ENCODE measurements at regions not wholly inside any gene's neighbourhood (a gene's known extent, or its start where the extent isn't known, plus 50 kb on each side); places are given as distances from the start of the nearest gene placed in this dataset.

DNA sequence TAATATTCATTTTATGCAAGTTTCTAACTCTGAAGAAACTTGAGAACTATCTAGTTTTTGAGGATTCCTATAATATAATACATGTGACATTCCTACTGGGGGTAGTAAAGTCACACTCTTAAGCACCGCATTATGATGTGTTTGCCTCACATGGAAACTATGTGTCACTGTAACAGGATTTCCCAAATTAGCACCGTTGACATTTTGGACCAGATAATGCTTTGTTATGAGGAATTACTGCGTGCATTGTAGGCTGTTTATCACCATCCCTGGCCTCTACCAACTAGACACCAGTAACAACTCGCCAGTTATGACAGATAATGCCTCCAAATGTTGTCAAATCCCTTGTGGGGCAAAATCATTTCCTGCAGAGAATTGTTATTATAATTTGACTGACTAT is 267.8 kb downstream of the RAP2B start:
- DNase-seq, result peak; percentile 40
- Histone ChIP-seq H3K4me1 (ENCODE audit: control insufficient read depth, insufficient read depth, low read length) (no peaks in the 10 kb centered on the region), H3K4me3 (ENCODE audit: low read length) (no peak overlapping the region), H3K27ac (ENCODE audit: low read length) (no peak overlapping the region), H3K27me3 (ENCODE audit: control insufficient read depth, insufficient read depth, low read length) (no peaks in the 10 kb centered on the region), H3K36me3 (ENCODE audit: control insufficient read depth, insufficient read depth, low read length) (no peaks in the 10 kb centered on the region), H3K9me3 (replicated peaks; ENCODE audit: control insufficient read depth, low read depth, low read length) (no peaks in the 10 kb centered on the region)
- no CpG with 5 or more reads among the region's 4 CpGs for WGBS (ENCODE audit: insufficient coverage)

DNA sequence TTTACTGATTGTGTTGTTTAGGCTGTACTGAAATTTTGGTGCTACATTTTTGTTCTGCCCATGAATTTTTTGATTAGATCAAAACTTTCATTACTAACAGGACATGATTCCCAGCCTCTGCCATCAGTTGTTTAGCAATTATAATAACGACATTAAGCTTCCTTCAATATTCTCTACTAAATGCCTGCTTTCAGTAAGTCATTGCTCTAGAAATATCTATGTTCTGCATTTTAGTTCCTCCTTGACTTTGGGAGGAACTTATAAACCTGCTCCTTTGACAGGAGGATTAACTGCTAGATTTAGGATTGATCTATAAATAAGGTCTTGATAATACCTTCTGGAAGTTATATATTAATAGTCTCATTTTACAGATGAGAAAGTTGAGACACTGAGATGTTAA is 269.1 kb downstream of the RAP2B start:
- H3K36me3 ChIP-seq (ENCODE audit: control insufficient read depth, insufficient read depth, low read length), result no peaks in the 10 kb centered on the region
- no peak overlapping the region for H3K4me3 ChIP-seq (ENCODE audit: low read length)
- no peaks in the 10 kb centered on the region for H3K4me1 ChIP-seq (ENCODE audit: control insufficient read depth, insufficient read depth, low read length)
- no peaks in the 10 kb centered on the region for H3K9me3 ChIP-seq (replicated peaks; ENCODE audit: control insufficient read depth, low read depth, low read length)
- WGBS (ENCODE audit: insufficient coverage), result no CpG with 5 or more reads among the region's 1 CpG
- no peak for DNase-seq
- no peaks in the 10 kb centered on the region for H3K27me3 ChIP-seq (ENCODE audit: control insufficient read depth, insufficient read depth, low read length)
- H3K27ac ChIP-seq (ENCODE audit: low read length), result no peak overlapping the region

DNA sequence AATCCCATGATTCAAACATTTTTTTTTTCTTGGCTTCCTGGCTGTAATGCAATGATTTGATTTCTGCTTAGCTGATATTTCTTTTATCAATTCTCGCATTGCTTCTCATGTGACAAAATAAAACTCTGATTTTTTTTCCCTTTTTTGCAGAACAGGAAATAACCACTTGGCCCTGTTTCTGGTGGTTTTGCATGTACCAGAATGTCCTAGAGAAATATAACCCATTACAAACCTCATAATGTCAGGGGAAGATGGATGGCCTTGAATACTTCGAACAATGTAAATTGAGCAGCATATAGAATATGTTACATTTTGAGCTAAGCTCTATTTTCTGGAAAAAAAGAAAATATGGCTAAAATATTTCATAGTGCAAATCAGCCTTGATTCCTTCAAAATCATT is 275.6 kb downstream of the RAP2B start:
- no peaks in the 10 kb centered on the region for H3K27me3 ChIP-seq (ENCODE audit: control insufficient read depth, insufficient read depth, low read length)
- H3K4me1 ChIP-seq (ENCODE audit: control insufficient read depth, insufficient read depth, low read length), result no peaks in the 10 kb centered on the region
- no CpG with 5 or more reads among the region's 2 CpGs for WGBS (ENCODE audit: insufficient coverage)
- no peak overlapping the region for H3K4me3 ChIP-seq (ENCODE audit: low read length)
- H3K27ac ChIP-seq (ENCODE audit: low read length), result no peak overlapping the region
- no peaks in the 10 kb centered on the region for H3K36me3 ChIP-seq (ENCODE audit: control insufficient read depth, insufficient read depth, low read length)
- DNase-seq, result no peak
- H3K9me3 ChIP-seq (replicated peaks; ENCODE audit: control insufficient read depth, low read depth, low read length), result no peaks in the 10 kb centered on the region

DNA sequence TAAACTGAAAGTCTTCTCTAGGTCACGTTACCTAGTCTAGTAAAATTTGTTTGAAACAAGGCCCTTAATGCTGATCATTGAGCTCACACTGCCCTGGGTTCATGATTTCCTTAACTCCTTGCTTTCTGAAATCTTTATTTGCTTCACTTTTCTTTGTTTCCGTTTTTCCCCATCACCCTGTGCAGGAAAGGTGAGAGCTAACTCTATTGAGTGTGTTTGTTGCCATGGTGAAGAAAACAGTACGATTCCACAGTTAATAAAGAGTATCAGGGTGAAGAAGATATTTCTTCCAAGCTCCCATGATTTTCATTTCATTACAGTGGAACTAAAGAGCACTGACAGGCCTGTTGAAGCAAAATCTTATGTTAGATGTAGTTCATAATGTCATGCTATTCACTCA is 276.2 kb downstream of the RAP2B start:
- Histone ChIP-seq H3K36me3 (ENCODE audit: control insufficient read depth, insufficient read depth, low read length) (no peaks in the 10 kb centered on the region), H3K4me1 (ENCODE audit: control insufficient read depth, insufficient read depth, low read length) (no peaks in the 10 kb centered on the region), H3K9me3 (replicated peaks; ENCODE audit: control insufficient read depth, low read depth, low read length) (no peaks in the 10 kb centered on the region), H3K27ac (ENCODE audit: low read length) (no peak overlapping the region), H3K27me3 (ENCODE audit: control insufficient read depth, insufficient read depth, low read length) (no peaks in the 10 kb centered on the region), H3K4me3 (ENCODE audit: low read length) (no peak overlapping the region)
- DNase-seq, result no peak
- WGBS (ENCODE audit: insufficient coverage), result no CpG with 5 or more reads among the region's 3 CpGs

DNA sequence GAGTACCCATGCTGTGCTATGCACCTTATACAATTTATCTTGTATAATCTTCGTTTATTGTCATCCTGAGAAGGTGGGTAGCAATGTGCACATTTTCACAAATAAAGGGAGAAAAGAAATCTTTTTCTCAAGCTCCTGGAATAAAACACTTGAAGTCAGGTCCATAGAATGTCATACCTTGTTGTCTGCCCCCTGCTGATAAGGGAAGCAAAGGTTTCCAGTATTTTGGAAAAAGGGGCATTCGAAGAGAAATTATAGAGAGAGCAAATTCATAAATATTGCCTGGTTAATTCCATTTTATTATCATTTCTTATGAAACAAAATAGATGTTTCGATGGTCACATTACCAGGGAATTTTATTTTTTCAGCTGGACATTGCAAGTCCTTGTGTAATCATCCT is 277.8 kb downstream of the RAP2B start:
- WGBS (ENCODE audit: insufficient coverage), result no CpG with 5 or more reads among the region's 3 CpGs
- Histone ChIP-seq H3K4me3 (ENCODE audit: low read length) (no peak overlapping the region), H3K27ac (ENCODE audit: low read length) (no peak overlapping the region), H3K9me3 (replicated peaks; ENCODE audit: control insufficient read depth, low read depth, low read length) (no peaks in the 10 kb centered on the region), H3K27me3 (ENCODE audit: control insufficient read depth, insufficient read depth, low read length) (no peaks in the 10 kb centered on the region), H3K36me3 (ENCODE audit: control insufficient read depth, insufficient read depth, low read length) (no peaks in the 10 kb centered on the region), H3K4me1 (ENCODE audit: control insufficient read depth, insufficient read depth, low read length) (no peaks in the 10 kb centered on the region)
- no peak for DNase-seq

GRCh38 chr3:153440311-153440710 is 278.3 kb downstream of the RAP2B start:
- H3K9me3 ChIP-seq (replicated peaks; ENCODE audit: control insufficient read depth, low read depth, low read length), result no peaks in the 10 kb centered on the region
- H3K36me3 ChIP-seq (ENCODE audit: control insufficient read depth, insufficient read depth, low read length), result no peaks in the 10 kb centered on the region
- no peaks in the 10 kb centered on the region for H3K4me1 ChIP-seq (ENCODE audit: control insufficient read depth, insufficient read depth, low read length)
- H3K4me3 ChIP-seq (ENCODE audit: low read length), result no peak overlapping the region
- DNase-seq, result no peak
- 90% methylated on average over 2 of the region's 5 CpGs for WGBS (ENCODE audit: insufficient coverage)
- no peaks in the 10 kb centered on the region for H3K27me3 ChIP-seq (ENCODE audit: control insufficient read depth, insufficient read depth, low read length)
- no peak overlapping the region for H3K27ac ChIP-seq (ENCODE audit: low read length)

- no peak overlapping the region for H3K27ac ChIP-seq (ENCODE audit: low read length)
- H3K4me3 ChIP-seq (ENCODE audit: low read length), result no peak overlapping the region
- H3K27me3 ChIP-seq (ENCODE audit: control insufficient read depth, insufficient read depth, low read length), result no peaks in the 10 kb centered on the region
- no CpG with 5 or more reads among the region's 2 CpGs for WGBS (ENCODE audit: insufficient coverage)
- no peaks in the 10 kb centered on the region for H3K4me1 ChIP-seq (ENCODE audit: control insufficient read depth, insufficient read depth, low read length)
- no peaks in the 10 kb centered on the region for H3K36me3 ChIP-seq (ENCODE audit: control insufficient read depth, insufficient read depth, low read length)
- H3K9me3 ChIP-seq (replicated peaks; ENCODE audit: control insufficient read depth, low read depth, low read length), result no peaks in the 10 kb centered on the region
- no peak for DNase-seq
Observed at GRCh38 chr3:153442386-153442785, 280.4 kb downstream of the RAP2B start.

DNA sequence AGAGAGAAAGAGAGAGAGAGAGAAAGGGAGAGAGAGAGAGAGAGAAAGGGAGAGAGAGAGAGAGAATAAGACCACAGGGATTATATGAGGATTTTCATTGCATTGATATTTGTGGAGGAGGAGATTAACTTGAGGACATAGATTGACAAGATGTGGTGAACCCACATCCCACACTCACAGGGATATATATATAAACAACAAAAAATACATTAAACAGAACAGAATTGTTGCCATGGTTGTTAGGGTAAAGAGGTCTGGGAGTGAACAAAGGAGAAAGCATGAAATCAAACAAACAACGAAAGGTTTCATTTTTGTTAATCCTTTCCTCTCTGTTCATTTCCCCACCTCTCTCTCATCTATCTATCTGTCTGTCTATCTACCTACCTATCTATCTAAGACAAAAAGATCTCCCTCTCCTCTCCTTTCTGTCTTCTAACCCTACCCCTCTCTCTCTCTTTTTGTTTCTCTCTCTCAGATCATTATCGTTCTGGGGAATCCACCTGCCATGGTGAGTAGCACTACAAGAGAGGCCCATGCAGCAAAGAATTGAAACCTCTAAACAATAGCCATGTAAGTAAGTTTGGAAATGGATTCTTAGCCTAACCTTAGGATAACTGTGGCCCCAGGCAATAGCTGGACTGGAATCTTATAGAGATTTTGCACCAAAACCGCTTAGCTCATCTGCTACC is 280.9 kb downstream of the RAP2B start:
- no peaks in the 10 kb centered on the region for H3K27me3 ChIP-seq (ENCODE audit: control insufficient read depth, insufficient read depth, low read length)
- no peak overlapping the region for H3K27ac ChIP-seq (ENCODE audit: low read length)
- H3K9me3 ChIP-seq (replicated peaks; ENCODE audit: control insufficient read depth, low read depth, low read length), result no peaks in the 10 kb centered on the region
- no peaks in the 10 kb centered on the region for H3K4me1 ChIP-seq (ENCODE audit: control insufficient read depth, insufficient read depth, low read length)
- WGBS (ENCODE audit: insufficient coverage), result no CpG with 5 or more reads among the region's 3 CpGs
- DNase-seq, result no peak
- no peak overlapping the region for H3K4me3 ChIP-seq (ENCODE audit: low read length)
- no peaks in the 10 kb centered on the region for H3K36me3 ChIP-seq (ENCODE audit: control insufficient read depth, insufficient read depth, low read length)

- WGBS (ENCODE audit: insufficient coverage), result 80% methylated on average over 1 of the region's 3 CpGs
Observed at GRCh38 chr3:153443961-153444360, 281.9 kb downstream of the RAP2B start.

DNA sequence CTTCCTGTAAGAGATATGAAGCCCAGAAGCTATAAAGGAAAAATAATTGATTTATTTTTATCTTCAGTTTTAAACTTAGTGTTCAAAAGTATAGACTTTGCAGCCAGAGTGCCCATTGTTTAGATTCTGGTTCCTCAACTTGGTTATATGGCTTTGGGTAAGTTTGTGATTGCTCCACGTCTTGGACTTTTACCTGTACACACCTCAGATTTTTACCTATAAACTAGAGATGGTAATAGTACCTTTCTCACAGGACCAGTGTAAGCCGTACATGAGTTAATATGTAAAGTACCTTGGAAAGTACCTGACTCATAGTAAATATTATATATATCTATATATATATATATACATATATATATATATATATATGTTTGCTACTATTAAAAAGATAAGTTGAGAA is 283.8 kb downstream of the RAP2B start:
- no peaks in the 10 kb centered on the region for H3K27me3 ChIP-seq (ENCODE audit: control insufficient read depth, insufficient read depth, low read length)
- H3K27ac ChIP-seq (ENCODE audit: low read length), result no peak overlapping the region
- no peaks in the 10 kb centered on the region for H3K4me1 ChIP-seq (ENCODE audit: control insufficient read depth, insufficient read depth, low read length)
- no peaks in the 10 kb centered on the region for H3K36me3 ChIP-seq (ENCODE audit: control insufficient read depth, insufficient read depth, low read length)
- H3K9me3 ChIP-seq (replicated peaks; ENCODE audit: control insufficient read depth, low read depth, low read length), result no peaks in the 10 kb centered on the region
- no peak for DNase-seq
- no CpG with 5 or more reads among the region's 2 CpGs for WGBS (ENCODE audit: insufficient coverage)
- no peak overlapping the region for H3K4me3 ChIP-seq (ENCODE audit: low read length)

More at GRCh38 chr3:153443961-153444360, 281.9 kb downstream of the RAP2B start:
- H3K9me3 ChIP-seq (replicated peaks; ENCODE audit: control insufficient read depth, low read depth, low read length), result no peaks in the 10 kb centered on the region
- H3K4me1 ChIP-seq (ENCODE audit: control insufficient read depth, insufficient read depth, low read length), result no peaks in the 10 kb centered on the region
- no peaks in the 10 kb centered on the region for H3K36me3 ChIP-seq (ENCODE audit: control insufficient read depth, insufficient read depth, low read length)
- H3K27me3 ChIP-seq (ENCODE audit: control insufficient read depth, insufficient read depth, low read length), result no peaks in the 10 kb centered on the region
- DNase-seq, result no peak
- H3K27ac ChIP-seq (ENCODE audit: low read length), result no peak overlapping the region
- H3K4me3 ChIP-seq (ENCODE audit: low read length), result no peak overlapping the region
